ENCODE measurements at regions not wholly inside any gene's neighbourhood (a gene's known extent, or its start where the extent isn't known, plus 50 kb on each side); places are given as distances from the start of the nearest gene placed in this dataset.

DNA sequence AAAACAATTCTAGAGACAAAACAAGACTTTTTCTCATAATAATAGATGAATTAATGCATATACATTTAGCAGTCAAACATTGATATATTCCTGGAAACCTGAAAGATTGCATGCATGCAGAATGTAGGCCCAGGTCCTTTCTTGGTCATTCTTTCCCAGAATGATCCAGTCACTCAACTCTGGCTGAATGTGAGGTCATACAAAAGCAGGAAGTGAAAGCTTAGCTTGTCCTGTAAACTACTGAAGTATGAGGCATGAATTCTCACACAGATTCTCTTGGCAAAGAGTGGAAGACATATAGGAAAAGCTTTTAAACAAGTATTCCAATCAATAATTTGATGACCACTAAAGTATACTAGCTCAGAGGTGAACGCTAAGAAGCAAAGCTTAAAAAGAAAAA lies 253.9 kb downstream of the PPP1R3A start:
- TF ChIP-seq, protein P1, sequence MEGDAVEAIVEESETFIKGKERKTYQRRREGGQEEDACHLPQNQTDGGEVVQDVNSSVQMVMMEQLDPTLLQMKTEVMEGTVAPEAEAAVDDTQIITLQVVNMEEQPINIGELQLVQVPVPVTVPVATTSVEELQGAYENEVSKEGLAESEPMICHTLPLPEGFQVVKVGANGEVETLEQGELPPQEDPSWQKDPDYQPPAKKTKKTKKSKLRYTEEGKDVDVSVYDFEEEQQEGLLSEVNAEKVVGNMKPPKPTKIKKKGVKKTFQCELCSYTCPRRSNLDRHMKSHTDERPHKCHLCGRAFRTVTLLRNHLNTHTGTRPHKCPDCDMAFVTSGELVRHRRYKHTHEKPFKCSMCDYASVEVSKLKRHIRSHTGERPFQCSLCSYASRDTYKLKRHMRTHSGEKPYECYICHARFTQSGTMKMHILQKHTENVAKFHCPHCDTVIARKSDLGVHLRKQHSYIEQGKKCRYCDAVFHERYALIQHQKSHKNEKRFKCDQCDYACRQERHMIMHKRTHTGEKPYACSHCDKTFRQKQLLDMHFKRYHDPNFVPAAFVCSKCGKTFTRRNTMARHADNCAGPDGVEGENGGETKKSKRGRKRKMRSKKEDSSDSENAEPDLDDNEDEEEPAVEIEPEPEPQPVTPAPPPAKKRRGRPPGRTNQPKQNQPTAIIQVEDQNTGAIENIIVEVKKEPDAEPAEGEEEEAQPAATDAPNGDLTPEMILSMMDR (IDR thresholded peaks at IDR 0.05; ENCODE audit: low read depth, low read length), result no peak
- ChIA-PET CTCF (interaction anchor here (1.3 kb wide), 1 partner anchor 33 kb away, joined by 3 read pairs; no protein-coding TSS in a partner anchor), POLR2A (no interaction called here)
- no peak overlapping the region for H3K27ac ChIP-seq (ENCODE audit: low read depth, low read length)
- H3K9me3 ChIP-seq (ENCODE audit: control insufficient read depth, insufficient read depth, low read length), result no peaks in the 10 kb centered on the region
- no peak for DNase-seq (ENCODE audit: low read depth, low spot score)
- no peak overlapping the region for H3K4me3 ChIP-seq (ENCODE audit: low read depth, low read length)
- no peaks in the 10 kb centered on the region for H3K27me3 ChIP-seq (ENCODE audit: control insufficient read depth, insufficient read depth, low read length)

DNA sequence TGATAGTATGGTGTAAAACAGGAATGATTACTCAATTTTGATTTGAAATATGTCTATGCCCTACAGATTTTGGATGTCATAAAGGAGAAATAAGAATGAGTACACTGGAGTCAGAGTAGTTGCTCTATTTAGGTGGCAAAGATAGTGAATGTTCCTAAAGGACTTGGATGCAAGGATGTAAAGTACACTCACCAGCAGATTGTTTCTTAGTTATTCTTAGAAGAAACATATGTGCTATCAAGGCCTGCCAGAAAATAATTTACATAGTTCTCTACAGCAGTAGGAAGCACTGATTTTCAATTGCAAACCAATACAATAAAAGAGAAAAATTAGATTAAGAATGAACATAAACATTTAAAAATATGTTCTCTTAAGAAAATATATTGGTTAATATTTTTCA lies 259.4 kb downstream of the PPP1R3A start:
- H3K9me3 ChIP-seq (ENCODE audit: control insufficient read depth, insufficient read depth, low read length), result no peaks in the 10 kb centered on the region
- POLR2A ChIA-PET, result no interaction called here
- H3K27me3 ChIP-seq (ENCODE audit: control insufficient read depth, insufficient read depth, low read length), result no peaks in the 10 kb centered on the region
- TF ChIP-seq, protein P1 (IDR thresholded peaks at IDR 0.05; ENCODE audit: low read depth, low read length), result no peak
- H3K27ac ChIP-seq (ENCODE audit: low read depth, low read length), result no peak overlapping the region
- no peak for DNase-seq (ENCODE audit: low read depth, low spot score)
- CTCF ChIA-PET, result no interaction called here
- H3K4me3 ChIP-seq (ENCODE audit: low read depth, low read length), result no peak overlapping the region

DNA sequence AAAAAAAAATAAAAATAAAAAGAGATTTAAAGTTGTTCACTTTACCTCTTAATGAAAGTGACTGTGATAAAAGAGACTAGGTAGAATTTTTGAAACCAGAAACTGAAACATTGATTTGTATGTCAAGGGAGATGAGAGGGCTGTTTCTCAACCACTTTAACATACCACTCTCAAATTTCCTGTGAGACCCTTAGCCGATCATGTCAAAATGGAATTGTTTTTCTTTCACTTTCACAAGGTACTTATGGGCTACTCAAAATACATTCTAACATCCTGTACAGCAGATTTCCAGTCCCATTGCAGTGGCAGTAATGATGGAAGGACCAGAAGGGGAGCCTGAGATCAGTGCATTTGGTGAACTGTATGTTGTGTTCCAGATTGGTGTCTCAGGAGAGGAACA lies 261.2 kb downstream of the PPP1R3A start:
- TF ChIP-seq, protein P1 (IDR thresholded peaks at IDR 0.05; ENCODE audit: low read depth, low read length), result no peak
- Histone ChIP-seq H3K27me3 (ENCODE audit: control insufficient read depth, insufficient read depth, low read length) (no peaks in the 10 kb centered on the region), H3K4me3 (ENCODE audit: low read depth, low read length) (no peak overlapping the region), H3K9me3 (ENCODE audit: control insufficient read depth, insufficient read depth, low read length) (no peaks in the 10 kb centered on the region), H3K27ac (ENCODE audit: low read depth, low read length) (no peak overlapping the region)
- ChIA-PET POLR2A (no interaction called here), CTCF (no interaction called here)
- DNase-seq (ENCODE audit: low read depth, low spot score), result no peak

DNA sequence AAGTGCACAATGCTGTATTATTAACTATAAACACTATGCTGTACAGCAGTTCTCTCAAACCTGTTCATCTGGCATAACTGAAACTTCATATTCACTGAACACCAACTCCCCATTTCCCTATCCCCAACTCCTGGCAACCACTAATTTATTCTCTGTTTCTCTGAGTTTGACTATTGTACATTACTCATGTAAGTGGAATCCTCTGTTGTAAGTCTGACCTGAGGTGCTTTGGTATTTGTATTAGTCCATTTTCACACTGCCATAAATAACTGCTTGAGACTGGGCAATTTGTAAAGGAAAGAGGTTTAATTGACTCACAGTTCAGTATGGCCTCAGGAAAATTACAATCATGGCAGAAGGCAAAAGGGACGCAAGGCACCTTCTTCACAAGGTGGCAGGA lies 266.3 kb downstream of the PPP1R3A start:
- Histone ChIP-seq H3K27ac (ENCODE audit: low read depth, low read length) (no peak overlapping the region), H3K4me3 (ENCODE audit: low read depth, low read length) (no peak overlapping the region), H3K9me3 (ENCODE audit: control insufficient read depth, insufficient read depth, low read length) (no peaks in the 10 kb centered on the region), H3K27me3 (ENCODE audit: control insufficient read depth, insufficient read depth, low read length) (no peaks in the 10 kb centered on the region)
- TF ChIP-seq, protein P1 (IDR thresholded peaks at IDR 0.05; ENCODE audit: low read depth, low read length), result no peak
- no peak for DNase-seq (ENCODE audit: low read depth, low spot score)
- ChIA-PET CTCF (no interaction called here), POLR2A (no interaction called here)

DNA sequence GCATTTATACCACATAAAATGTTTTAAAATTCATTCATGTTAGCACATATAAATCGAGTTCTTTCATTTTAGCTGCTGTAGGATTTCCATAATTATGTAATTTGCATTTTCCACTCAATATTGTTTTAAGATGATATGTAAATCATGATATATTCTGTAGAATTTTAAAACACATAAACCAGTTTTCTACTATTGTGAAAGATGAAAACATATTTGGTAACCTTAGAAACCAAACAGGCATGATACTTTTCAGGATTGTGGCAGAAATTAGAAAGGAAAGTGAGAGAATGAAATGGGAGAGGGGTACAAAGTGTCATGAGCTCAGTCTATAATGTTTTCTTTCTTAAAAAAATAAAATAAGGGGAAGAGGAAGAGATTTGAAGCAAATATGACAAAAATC lies 269.3 kb downstream of the PPP1R3A start:
- Histone ChIP-seq H3K9me3 (ENCODE audit: control insufficient read depth, insufficient read depth, low read length) (no peaks in the 10 kb centered on the region), H3K27ac (ENCODE audit: low read depth, low read length) (no peak overlapping the region), H3K27me3 (ENCODE audit: control insufficient read depth, insufficient read depth, low read length) (no peaks in the 10 kb centered on the region), H3K4me3 (ENCODE audit: low read depth, low read length) (no peak overlapping the region)
- no peak for DNase-seq (ENCODE audit: low read depth, low spot score)
- POLR2A ChIA-PET, result no interaction called here
- CTCF ChIA-PET, result no interaction called here
- TF ChIP-seq, protein P1 (IDR thresholded peaks at IDR 0.05; ENCODE audit: low read depth, low read length), result no peak

All from AG04450 (cell line).